ENCODE measurements at regions not wholly inside any gene's neighbourhood (a gene's known extent, or its start where the extent isn't known, plus 50 kb on each side); places are given as distances from the start of the nearest gene placed in this dataset.

- H3K27ac ChIP-seq (ENCODE audit: low read length) = no peak overlapping the region
- WGBS (ENCODE audit: insufficient coverage, insufficient read length) = no CpG with 5 or more reads among the region's 1 CpG
Observed at GRCh38 chr3:181075098-181075497, 85.6 kb upstream of the DNAJC19 start.

GRCh38 chr3:181066143-181067087 is 76.9 kb upstream of the DNAJC19 start:
- Histone ChIP-seq H3K9me3 (ENCODE audit: control insufficient read depth, insufficient read depth, low read length) (no peaks in the 10 kb centered on the region), H3K36me3 (ENCODE audit: control insufficient read depth, insufficient read depth, low read length) (no peaks in the 10 kb centered on the region), H3K27me3 (ENCODE audit: control insufficient read depth, insufficient read depth, low read length) (no peaks in the 10 kb centered on the region), H3K4me3 (ENCODE audit: low read length) (no peak overlapping the region), H3K4me1 (ENCODE audit: control insufficient read depth, insufficient read depth, low read length) (peaks cover 1% of the 10 kb centered on the region; the same call in 1 of the 2 replicates), H3K27ac (ENCODE audit: low read length) (no peak overlapping the region)
- WGBS (ENCODE audit: insufficient coverage, insufficient read length) = no CpG with 5 or more reads among the region's 4 CpGs
- DNase-seq (ENCODE audit: low read depth, low spot score) = no peak

More at GRCh38 chr3:181075098-181075497, 85.6 kb upstream of the DNAJC19 start:
- no peaks in the 10 kb centered on the region for H3K36me3 ChIP-seq (ENCODE audit: control insufficient read depth, insufficient read depth, low read length)
- no peaks in the 10 kb centered on the region for H3K9me3 ChIP-seq (ENCODE audit: control insufficient read depth, insufficient read depth, low read length)
- no peaks in the 10 kb centered on the region for H3K27me3 ChIP-seq (ENCODE audit: control insufficient read depth, insufficient read depth, low read length)
- H3K4me3 ChIP-seq (ENCODE audit: low read length) = no peak overlapping the region
- DNase-seq (ENCODE audit: low read depth, low spot score) = no peak
- H3K4me1 ChIP-seq (ENCODE audit: control insufficient read depth, insufficient read depth, low read length) = peaks cover 3% of the 10 kb centered on the region

GRCh38 chr3:181056136-181056732 is 66.7 kb upstream of the DNAJC19 start:
- no peak for DNase-seq (ENCODE audit: low read depth, low spot score)
- H3K27me3 ChIP-seq (ENCODE audit: control insufficient read depth, insufficient read depth, low read length) = no peaks in the 10 kb centered on the region
- no peaks in the 10 kb centered on the region; the same call in 1 of the 2 replicates for H3K4me1 ChIP-seq (ENCODE audit: control insufficient read depth, insufficient read depth, low read length)
- H3K9me3 ChIP-seq (ENCODE audit: control insufficient read depth, insufficient read depth, low read length) = no peaks in the 10 kb centered on the region
- no peaks in the 10 kb centered on the region for H3K36me3 ChIP-seq (ENCODE audit: control insufficient read depth, insufficient read depth, low read length)
- no peak overlapping the region for H3K4me3 ChIP-seq (ENCODE audit: low read length)
- H3K27ac ChIP-seq (ENCODE audit: low read length) = no peak overlapping the region
- no CpG with 5 or more reads among the region's 4 CpGs for WGBS (ENCODE audit: insufficient coverage, insufficient read length)

GRCh38 chr3:181054538-181054937 is 65.0 kb upstream of the DNAJC19 start:
- DNase-seq (ENCODE audit: low read depth, low spot score) = no peak
- Histone ChIP-seq H3K27ac (ENCODE audit: low read length) (no peak overlapping the region), H3K4me3 (ENCODE audit: low read length) (no peak overlapping the region), H3K9me3 (ENCODE audit: control insufficient read depth, insufficient read depth, low read length) (no peaks in the 10 kb centered on the region), H3K27me3 (ENCODE audit: control insufficient read depth, insufficient read depth, low read length) (no peaks in the 10 kb centered on the region), H3K36me3 (ENCODE audit: control insufficient read depth, insufficient read depth, low read length) (no peaks in the 10 kb centered on the region), H3K4me1 (ENCODE audit: control insufficient read depth, insufficient read depth, low read length) (no peaks in the 10 kb centered on the region; the same call in 1 of the 2 replicates)

GRCh38 chr3:181052256-181052655 is 62.7 kb upstream of the DNAJC19 start:
- no peak overlapping the region for H3K27ac ChIP-seq (ENCODE audit: low read length)
- no peaks in the 10 kb centered on the region for H3K27me3 ChIP-seq (ENCODE audit: control insufficient read depth, insufficient read depth, low read length)
- no CpG with 5 or more reads among the region's 2 CpGs for WGBS (ENCODE audit: insufficient coverage, insufficient read length)
- DNase-seq (ENCODE audit: low read depth, low spot score) = no peak
- H3K4me3 ChIP-seq (ENCODE audit: low read length) = no peak overlapping the region
- H3K36me3 ChIP-seq (ENCODE audit: control insufficient read depth, insufficient read depth, low read length) = no peaks in the 10 kb centered on the region
- no peaks in the 10 kb centered on the region; the same call in 1 of the 2 replicates for H3K4me1 ChIP-seq (ENCODE audit: control insufficient read depth, insufficient read depth, low read length)
- no peaks in the 10 kb centered on the region for H3K9me3 ChIP-seq (ENCODE audit: control insufficient read depth, insufficient read depth, low read length)

GRCh38 chr3:181050738-181051137 is 61.2 kb upstream of the DNAJC19 start:
- H3K36me3 ChIP-seq (ENCODE audit: control insufficient read depth, insufficient read depth, low read length) = no peaks in the 10 kb centered on the region
- no peaks in the 10 kb centered on the region for H3K27me3 ChIP-seq (ENCODE audit: control insufficient read depth, insufficient read depth, low read length)
- DNase-seq (ENCODE audit: low read depth, low spot score) = no peak
- whole genome bisulfite sequencing (ENCODE audit: insufficient coverage, insufficient read length) = no CpG with 5 or more reads among the region's 1 CpG
- H3K27ac ChIP-seq (ENCODE audit: low read length) = no peak overlapping the region
- no peaks in the 10 kb centered on the region for H3K4me1 ChIP-seq (ENCODE audit: control insufficient read depth, insufficient read depth, low read length)
- no peaks in the 10 kb centered on the region for H3K9me3 ChIP-seq (ENCODE audit: control insufficient read depth, insufficient read depth, low read length)
- no peak overlapping the region for H3K4me3 ChIP-seq (ENCODE audit: low read length)

GRCh38 chr3:181040030-181040429 is 50.5 kb upstream of the DNAJC19 start:
- no peaks in the 10 kb centered on the region for H3K27me3 ChIP-seq (ENCODE audit: control insufficient read depth, insufficient read depth, low read length)
- no peak overlapping the region for H3K4me3 ChIP-seq (ENCODE audit: low read length)
- H3K36me3 ChIP-seq (ENCODE audit: control insufficient read depth, insufficient read depth, low read length) = no peaks in the 10 kb centered on the region
- no peaks in the 10 kb centered on the region for H3K9me3 ChIP-seq (ENCODE audit: control insufficient read depth, insufficient read depth, low read length)
- DNase-seq (ENCODE audit: low read depth, low spot score) = no peak
- no peak overlapping the region for H3K27ac ChIP-seq (ENCODE audit: low read length)
- H3K4me1 ChIP-seq (ENCODE audit: control insufficient read depth, insufficient read depth, low read length) = no peaks in the 10 kb centered on the region
